ENCODE measurements at regions not wholly inside any gene's neighbourhood (a gene's known extent, or its start where the extent isn't known, plus 50 kb on each side); places are given as distances from the start of the nearest gene placed in this dataset.

GRCh38 chr14:32259368-32260013 is 56.4 kb upstream of the RNU6-8 start:
- Histone ChIP-seq H4K8ac (replicated peaks; ENCODE audit: insufficient read length, low read depth, low read length) (no peak overlapping the region), H4K20me1 (ENCODE audit: control insufficient read depth, insufficient read depth, insufficient read length) (no peaks in the 10 kb centered on the region), H3K4me2 (ENCODE audit: insufficient read depth, insufficient read length, low read length) (no peak overlapping the region), H3K9ac (ENCODE audit: extremely low read depth, insufficient read length, low read length) (no peak overlapping the region), H4K91ac (ENCODE audit: insufficient read length, low read depth, low read length) (no peak overlapping the region), H3K9me3 (ENCODE audit: control insufficient read depth, low read depth, low read length) (peaks cover 5% of the 10 kb centered on the region), H3K56ac (ENCODE audit: insufficient read length, low read depth, low read length) (no peak overlapping the region), H2AK5ac (ENCODE audit: insufficient read length, low read length) (no peak overlapping the region), H3K14ac (ENCODE audit: insufficient read depth, low read length) (no peak overlapping the region), H2AFZ (ENCODE audit: low read length) (no peak overlapping the region), H2BK20ac (ENCODE audit: low read depth, low read length, poor library complexity, severe bottlenecking) (no peak overlapping the region), H3K23me2 (ENCODE audit: insufficient read length, low read depth, low read length, poor library complexity, severe bottlenecking) (no peaks in the 10 kb centered on the region), H2BK120ac (ENCODE audit: low read depth, low read length, poor library complexity, severe bottlenecking) (no peak overlapping the region), H3K27me3 (ENCODE audit: insufficient read depth, low read length) (no peaks in the 10 kb centered on the region), H3K4ac (ENCODE audit: low read depth, low read length) (no peak overlapping the region), H3K27ac (ENCODE audit: insufficient read length, low read depth, low read length) (no peak overlapping the region), H4K5ac (ENCODE audit: insufficient read length, low read depth, low read length) (no peak overlapping the region), H3K23ac (ENCODE audit: insufficient read length, low read depth, low read length) (no peak overlapping the region), H3K18ac (ENCODE audit: insufficient read length, low read depth, low read length) (no peak overlapping the region), H2BK12ac (ENCODE audit: insufficient read length, low read depth, low read length) (no peak overlapping the region), H2BK15ac (ENCODE audit: low read depth, low read length) (no peak overlapping the region), H3K79me1 (ENCODE audit: insufficient read depth, low read depth, low read length, poor library complexity, severe bottlenecking) (no peaks in the 10 kb centered on the region), H3T11ph (ENCODE audit: low read length) (no peak overlapping the region), H2BK5ac (ENCODE audit: insufficient read length, low read length) (no peak overlapping the region), H3K79me2 (ENCODE audit: insufficient read depth, low read length) (no peaks in the 10 kb centered on the region), H3K4me1 (ENCODE audit: insufficient read depth, low read length) (peaks cover 4% of the 10 kb centered on the region; the same call in 1 of the 2 replicates)
- TF ChIP-seq, protein P1, sequence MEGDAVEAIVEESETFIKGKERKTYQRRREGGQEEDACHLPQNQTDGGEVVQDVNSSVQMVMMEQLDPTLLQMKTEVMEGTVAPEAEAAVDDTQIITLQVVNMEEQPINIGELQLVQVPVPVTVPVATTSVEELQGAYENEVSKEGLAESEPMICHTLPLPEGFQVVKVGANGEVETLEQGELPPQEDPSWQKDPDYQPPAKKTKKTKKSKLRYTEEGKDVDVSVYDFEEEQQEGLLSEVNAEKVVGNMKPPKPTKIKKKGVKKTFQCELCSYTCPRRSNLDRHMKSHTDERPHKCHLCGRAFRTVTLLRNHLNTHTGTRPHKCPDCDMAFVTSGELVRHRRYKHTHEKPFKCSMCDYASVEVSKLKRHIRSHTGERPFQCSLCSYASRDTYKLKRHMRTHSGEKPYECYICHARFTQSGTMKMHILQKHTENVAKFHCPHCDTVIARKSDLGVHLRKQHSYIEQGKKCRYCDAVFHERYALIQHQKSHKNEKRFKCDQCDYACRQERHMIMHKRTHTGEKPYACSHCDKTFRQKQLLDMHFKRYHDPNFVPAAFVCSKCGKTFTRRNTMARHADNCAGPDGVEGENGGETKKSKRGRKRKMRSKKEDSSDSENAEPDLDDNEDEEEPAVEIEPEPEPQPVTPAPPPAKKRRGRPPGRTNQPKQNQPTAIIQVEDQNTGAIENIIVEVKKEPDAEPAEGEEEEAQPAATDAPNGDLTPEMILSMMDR (conservative IDR thresholded peaks at IDR 0.05): no peak
- Mint-ChIP-seq H3K4me1 (peaks cover 10 to 13% of the 10 kb centered on the region in 2 experiments), H3K9me3 (peaks cover 15 to 16% of the 10 kb centered on the region in 2 experiments), H3K27ac (peak overlapping the region in 1 of 3 experiments; percentile 87; a peak in 1 of 7 replicates), H3K4me3 (no peak overlapping the region), H3K27me3 (ENCODE audit: low read depth) (no peaks in the 10 kb centered on the region), H3K36me3 (ENCODE audit: insufficient read depth in 1 of 3, low read depth in 3 of 3) (peaks cover 5 to 12% (median 8%) of the 10 kb centered on the region in 3 experiments; a peak in 6 of 7 replicates)
- peak; percentile 43 for DNase-seq
